HL-60 (cell line): ENCODE measurements at regions not wholly inside any gene's neighbourhood (a gene's known extent, or its start where the extent isn't known, plus 50 kb on each side); places are given as distances from the start of the nearest gene placed in this dataset.

Source experiments
- CTCF ChIP-seq: IDR thresholded peaks from one replicate; pipeline ENCODE4 v1.5.1; 2011; ENCODE audit warnings: low read length, control low read depth, inconsistent platforms; ENCODE audit not compliant: insufficient read depth
- POLR2AphosphoS5 ChIP-seq: IDR thresholded peaks from 2 replicates; pipeline ENCODE4 v1.6.1; 2012; ENCODE audit warnings: low read depth

GRCh38 chr6:138681627-138682026 is 91.9 kb upstream of the CCDC28A start:
- no peak for TF ChIP-seq POLR2AphosphoS5
- TF ChIP-seq CTCF = no peak
